ENCODE measurements at regions not wholly inside any gene's neighbourhood (a gene's known extent, or its start where the extent isn't known, plus 50 kb on each side); places are given as distances from the start of the nearest gene placed in this dataset.
"Not testable (repeated sequence)": the region's sequence is repeated elsewhere in the genome, so short reads cannot be mapped to it uniquely, and the experiment has no call there.

DNA sequence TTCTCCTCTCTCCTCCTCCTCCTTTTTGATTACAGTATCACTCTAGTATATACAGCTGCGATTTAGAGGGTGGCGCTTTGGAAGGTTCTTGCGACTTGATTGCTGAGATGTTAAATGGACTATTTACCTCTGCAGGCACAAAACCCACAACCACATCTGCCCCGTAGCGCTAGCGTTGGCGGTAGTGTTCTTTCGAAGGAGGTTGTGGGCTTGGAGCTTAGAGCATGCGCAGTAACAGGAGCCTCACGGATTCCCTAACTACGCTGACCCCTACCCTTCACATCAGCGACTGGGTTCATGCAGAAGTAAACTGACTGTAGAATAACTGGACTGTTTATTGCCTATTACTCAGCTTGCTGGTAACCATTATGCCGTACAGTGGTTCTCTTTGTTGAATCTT is 58.0 kb downstream of the CGGBP1 start:
- DNase-seq = peak; percentile 9

GRCh38 chr3:87997966-87998365 is 60.8 kb downstream of the CGGBP1 start:
- DNase-seq = no peak

DNA sequence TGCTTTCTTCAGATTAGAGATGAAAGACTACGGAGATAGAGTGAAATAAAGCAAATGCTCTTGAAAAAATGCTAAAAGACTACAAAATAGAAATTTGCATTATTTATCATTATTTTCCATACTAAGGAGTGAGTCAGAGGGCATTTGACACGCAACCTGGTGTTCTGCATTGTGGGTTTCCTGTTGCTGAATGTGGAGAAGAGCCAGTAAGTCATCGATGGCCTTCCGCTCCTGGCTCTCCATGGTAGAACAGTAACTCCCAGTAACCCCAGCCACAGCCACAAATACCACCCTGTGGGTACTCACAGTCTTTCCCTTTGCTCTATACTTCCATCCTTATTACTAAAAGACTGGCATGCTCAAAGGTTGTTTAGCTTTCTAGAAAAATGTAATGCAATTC is 61.5 kb downstream of the CGGBP1 start:
- no peak for DNase-seq

DNA sequence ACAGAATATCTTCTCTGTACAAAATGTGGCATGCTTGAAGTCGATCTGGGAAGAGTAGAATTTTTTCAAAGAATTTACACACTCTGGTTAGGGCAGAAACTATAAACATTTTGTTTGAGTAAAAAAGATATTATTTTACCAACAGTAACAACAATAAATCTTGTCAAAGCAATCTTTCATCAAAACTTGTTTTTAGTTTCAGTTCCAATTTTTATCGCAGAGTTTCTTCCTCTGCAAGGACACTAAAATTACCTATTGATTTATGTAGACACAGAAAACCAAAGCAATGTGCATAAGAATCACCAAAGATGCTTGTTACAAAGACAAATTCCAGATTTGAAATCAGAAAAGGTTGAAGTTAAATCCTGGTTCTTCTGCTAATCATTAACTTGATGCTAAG is 61.9 kb downstream of the CGGBP1 start:
- no peak for DNase-seq

GRCh38 chr3:87993566-87993965 is 65.2 kb downstream of the CGGBP1 start:
- DNase-seq = no peak

- DNase-seq = peak; percentile 25
Measured at GRCh38 chr3:87987952-87988351, 70.9 kb downstream of the CGGBP1 start.

GRCh38 chr3:87982421-87982820 is 76.4 kb downstream of the CGGBP1 start:
- DNase-seq = no peak

GRCh38 chr3:87979527-87979926 is 79.3 kb downstream of the CGGBP1 start:
- DNase-seq = no peak

GRCh38 chr3:87977765-87978164 is 81.0 kb downstream of the CGGBP1 start:
- DNase-seq = no peak

GRCh38 chr3:87975716-87976115 is 83.1 kb downstream of the CGGBP1 start:
- no peak for DNase-seq

- DNase-seq = no peak
Measured at GRCh38 chr3:87973906-87974305, 84.9 kb downstream of the CGGBP1 start.

DNA sequence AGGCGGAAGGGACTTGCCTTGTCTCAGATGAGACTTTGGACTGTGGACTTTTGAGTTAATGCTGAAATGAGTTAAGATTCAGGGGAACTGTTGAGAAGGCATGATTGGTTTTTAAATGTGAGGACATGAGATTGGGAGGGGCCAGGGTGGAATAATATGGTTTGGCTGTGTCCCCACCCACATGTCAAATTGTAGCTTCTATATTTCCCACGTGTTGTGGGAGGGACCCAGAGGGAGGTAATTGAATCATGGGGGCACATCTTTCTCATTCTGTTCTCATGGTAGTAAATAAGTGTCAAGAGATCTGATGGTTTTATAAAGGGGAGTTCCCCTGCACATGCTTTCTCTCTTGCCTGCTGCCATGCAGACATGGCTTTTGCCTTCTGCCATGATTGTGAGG is 89.2 kb downstream of the CGGBP1 start:
- DNase-seq = no peak

DNA sequence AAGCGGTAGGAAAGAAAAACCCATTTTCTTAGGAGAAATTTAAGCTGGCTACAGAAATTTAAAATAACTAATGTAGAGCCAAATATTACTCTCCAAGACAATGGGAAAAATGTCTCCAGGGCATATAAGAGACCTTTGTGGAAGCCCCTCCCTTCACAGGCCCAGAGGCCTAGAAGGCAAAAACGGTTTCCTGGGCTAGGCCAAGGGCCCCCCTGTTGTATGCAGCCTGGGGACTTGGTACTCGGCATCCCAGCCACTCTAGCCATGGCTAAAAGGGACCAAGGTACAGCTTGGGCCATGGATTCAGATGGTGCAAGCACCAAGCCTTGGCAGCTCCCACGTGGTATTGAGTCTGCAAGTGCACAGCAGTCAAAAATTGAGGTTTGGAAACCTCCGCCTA is 90.1 kb downstream of the CGGBP1 start:
- no peak for DNase-seq

- DNase-seq = no peak
Measured at GRCh38 chr3:87958289-87958688, 100.5 kb downstream of the CGGBP1 start.

GRCh38 chr3:87957575-87957974 is 101.2 kb downstream of the CGGBP1 start:
- DNase-seq = no peak

- DNase-seq = no peak
Measured at GRCh38 chr3:87949879-87950208, 109.0 kb downstream of the CGGBP1 start.

DNA sequence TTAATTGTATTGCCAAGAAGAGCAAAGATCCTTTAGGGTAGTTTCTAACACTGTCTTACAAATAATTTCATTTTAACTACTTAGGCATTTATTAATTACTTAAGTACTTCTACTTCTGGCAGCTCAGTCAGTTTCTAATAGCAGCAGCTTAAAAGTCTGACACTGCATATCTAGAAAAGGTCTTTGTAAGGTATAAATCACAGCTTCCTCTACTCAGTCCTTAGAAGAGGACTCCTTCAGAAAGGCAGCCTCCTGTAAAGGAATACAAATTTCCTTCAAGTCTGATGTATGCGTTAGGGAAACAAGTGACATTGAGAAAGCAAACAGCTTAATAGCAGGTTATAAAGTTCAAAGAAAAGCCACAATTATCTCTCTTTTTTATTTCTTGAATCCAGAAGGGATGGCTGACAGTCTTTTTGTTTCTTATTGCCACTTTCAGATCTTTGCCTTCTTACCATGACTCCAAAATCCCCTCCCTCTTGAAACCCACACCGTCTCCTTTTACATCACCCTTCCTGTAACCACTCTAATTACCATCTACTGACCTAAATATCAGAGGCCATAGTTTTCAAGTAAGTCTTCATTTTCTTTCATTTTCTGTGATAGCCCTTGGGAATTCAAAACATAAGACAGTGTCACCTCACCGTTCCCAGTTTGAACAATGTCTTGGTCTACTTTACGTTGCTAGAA is 109.5 kb downstream of the CGGBP1 start:
- no peak for DNase-seq

GRCh38 chr3:87946007-87946406 is 112.8 kb downstream of the CGGBP1 start:
- DNase-seq = not testable (repeated sequence)

DNA sequence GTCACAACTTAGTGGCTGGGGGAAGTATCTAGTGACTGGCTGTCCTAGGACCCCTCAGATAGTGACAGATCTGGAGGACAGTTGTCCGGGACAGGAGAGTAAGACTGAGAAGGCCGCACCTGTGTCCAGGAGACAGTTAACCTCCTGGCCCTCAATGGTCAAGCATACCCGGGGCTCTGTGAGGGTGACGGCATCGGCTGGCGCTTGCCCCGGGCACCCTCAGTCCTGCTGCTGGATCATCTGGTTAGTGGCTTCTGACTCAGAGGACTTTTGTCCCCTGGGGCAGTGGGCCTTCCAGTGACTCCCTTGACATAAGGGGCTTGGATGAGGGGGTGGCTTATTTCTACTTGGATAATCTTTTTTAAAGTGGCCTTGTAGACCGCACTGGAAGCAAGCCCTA is 116.5 kb downstream of the CGGBP1 start:
- not testable (repeated sequence) for DNase-seq

DNA sequence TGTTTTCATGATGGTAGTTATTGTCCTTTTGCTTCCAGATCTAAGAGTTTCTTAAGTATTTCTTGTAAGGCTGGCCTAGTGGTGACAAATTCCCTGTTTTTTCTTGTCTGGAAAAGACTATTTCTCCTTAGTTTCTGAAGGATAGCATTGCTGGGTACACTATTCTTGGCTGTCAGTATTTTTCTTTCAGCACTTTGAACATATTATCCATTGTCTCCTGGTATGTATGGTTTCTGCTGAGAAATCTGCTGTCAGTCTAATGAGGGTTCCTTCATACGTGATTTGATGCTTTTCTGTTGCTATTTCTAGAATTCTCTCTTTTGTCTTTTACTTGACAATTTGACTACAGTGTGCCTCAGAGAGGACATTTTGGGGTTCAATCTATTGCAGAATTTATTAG is 134.3 kb downstream of the CGGBP1 start:
- no peak for DNase-seq

GRCh38 chr3:87920549-87920948 is 138.3 kb downstream of the CGGBP1 start:
- no peak for DNase-seq

DNA sequence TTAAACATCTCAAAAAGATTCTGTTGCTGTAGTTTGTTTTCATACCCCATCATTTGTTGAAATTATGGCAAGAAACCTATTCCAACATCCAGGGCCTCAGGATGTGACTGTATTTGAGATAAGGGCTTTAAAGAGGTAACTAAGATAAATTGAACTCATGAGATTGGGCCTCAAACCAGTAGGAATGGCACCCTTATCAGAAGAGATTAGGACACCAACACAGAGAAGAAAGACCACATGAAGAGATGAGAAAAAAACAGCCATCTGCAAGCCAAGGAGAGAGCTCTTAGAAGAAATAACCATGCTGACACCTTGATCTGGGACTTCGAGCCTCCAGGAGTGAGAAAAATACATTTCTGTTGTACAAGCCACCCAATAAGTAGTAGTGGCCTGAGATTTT is 157.7 kb downstream of the CGGBP1 start:
- no peak for DNase-seq

DNA sequence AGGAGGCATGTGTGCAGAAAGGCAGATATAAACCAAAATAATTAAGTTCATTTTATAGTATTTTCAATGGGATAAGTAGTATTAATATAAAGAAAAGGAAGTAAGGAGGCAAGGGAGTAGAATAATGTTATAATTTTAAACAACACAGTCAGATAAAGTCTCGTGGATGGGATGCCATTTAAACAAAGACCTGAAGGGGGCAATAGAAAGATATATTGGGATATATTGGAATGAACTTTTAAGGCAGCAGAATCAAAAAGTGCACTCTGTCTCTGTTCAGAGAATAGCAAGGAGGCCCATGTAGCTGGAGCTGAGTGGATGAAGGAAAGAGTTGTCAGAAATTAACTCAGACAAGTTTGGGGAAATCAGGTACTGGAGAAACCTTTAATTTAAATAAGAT is 158.7 kb downstream of the CGGBP1 start:
- DNase-seq = no peak

- no peak for DNase-seq
Measured at GRCh38 chr3:87898971-87899370, 159.8 kb downstream of the CGGBP1 start.

GRCh38 chr3:87895983-87896382 is 162.8 kb downstream of the CGGBP1 start:
- no peak for DNase-seq

DNA sequence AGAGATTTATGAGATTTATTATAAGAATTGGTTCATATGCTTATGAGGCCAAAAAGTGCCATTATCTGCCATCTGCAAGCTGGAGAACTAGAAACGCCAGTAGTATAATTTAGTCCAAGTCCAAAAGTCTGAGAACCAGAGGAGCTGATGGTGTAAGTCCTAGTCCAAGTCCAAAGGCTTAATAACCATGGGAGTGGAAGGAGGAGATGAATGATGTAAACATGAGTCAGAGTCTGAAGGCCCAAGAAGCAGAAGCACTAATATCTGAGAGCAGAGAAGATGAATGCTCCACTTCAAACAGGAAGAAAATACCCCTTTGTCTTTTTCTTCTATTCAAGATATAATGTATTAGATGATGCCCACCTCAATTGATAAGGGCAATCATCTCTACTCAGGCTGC is 185.7 kb downstream of the CGGBP1 start:
- DNase-seq = peak; percentile 48
